ENCODE measurements at regions not wholly inside any gene's neighbourhood (a gene's known extent, or its start where the extent isn't known, plus 50 kb on each side); places are given as distances from the start of the nearest gene placed in this dataset.

GRCh38 chr17:16853661-16854320 lies 118.1 kb downstream of the TNFRSF13B start:
- TF ChIP-seq CTCF (IDR thresholded peaks at IDR 0.05) (no peak), POLR2A (IDR thresholded peaks at IDR 0.05) (no peak), POLR2AphosphoS5 (IDR thresholded peaks at IDR 0.05) (no peak), EP300 (IDR thresholded peaks at IDR 0.05) (no peak)

Measured in suprapubic skin (tissue), 4 donors.